Cardiac fibroblast (primary cell): ENCODE measurements at regions not wholly inside any gene's neighbourhood (a gene's known extent, or its start where the extent isn't known, plus 50 kb on each side); places are given as distances from the start of the nearest gene placed in this dataset.

Source experiments
- DNase-seq, 2 donors: peaks; one replicate each; pipeline versions ENCODE4 v3.0.0 to v3.0.0-alpha.2; 2010; ENCODE audit warnings: low read depth in 2 of 2
- H3K4me3 ChIP-seq, 2 donors: replicated peaks in 1 of 2; 1 replicate in 1 of 2; 2 replicates in 1 of 2; pipeline ENCODE4 v1.5.1; 2011; ENCODE audit warnings: low read depth in 2 of 2, low read length in 2 of 2, mild to moderate bottlenecking in 2 of 2, moderate library complexity in 1 of 2
- CTCF ChIP-seq: IDR thresholded peaks from one replicate; pipeline ENCODE4 v1.5.1; 2011; ENCODE audit warnings: low read depth, mild to moderate bottlenecking, low read length, inconsistent platforms

- TF ChIP-seq CTCF = no peak
- no peak for DNase-seq
These were observed 252.8 kb upstream of the PARD3B start for GRCh38 chr2:204292439-204292838.

GRCh38 chr2:204293884-204294747 lies 251.2 kb upstream of the PARD3B start:
- no peak overlapping the region for H3K4me3 ChIP-seq
- no peak for DNase-seq
- no peak for TF ChIP-seq CTCF

More at GRCh38 chr2:204292439-204292838, 252.8 kb upstream of the PARD3B start:
- H3K4me3 ChIP-seq = no peak overlapping the region

GRCh38 chr2:204298404-204298803 lies 246.9 kb upstream of the PARD3B start:
- DNase-seq = no peak
- no peak overlapping the region for H3K4me3 ChIP-seq
- no peak for TF ChIP-seq CTCF

GRCh38 chr2:204299766-204300165 lies 245.5 kb upstream of the PARD3B start:
- TF ChIP-seq CTCF = no peak
- H3K4me3 ChIP-seq = no peak overlapping the region
- DNase-seq = no peak

GRCh38 chr2:204306667-204307066 lies 238.6 kb upstream of the PARD3B start:
- no peak for TF ChIP-seq CTCF
- no peak overlapping the region for H3K4me3 ChIP-seq
- no peak for DNase-seq

GRCh38 chr2:204312105-204312504 lies 233.2 kb upstream of the PARD3B start:
- DNase-seq = no peak
- TF ChIP-seq CTCF = no peak
- H3K4me3 ChIP-seq = no peak overlapping the region
